HG03342 (cell line): ENCODE measurements at regions not wholly inside any gene's neighbourhood (a gene's known extent, or its start where the extent isn't known, plus 50 kb on each side); places are given as distances from the start of the nearest gene placed in this dataset.

Source experiments
- ATAC-seq: cut with Tn5 transposase; IDR thresholded peaks from one replicate; pipeline ENCODE4 v1.9.1; 2021; ENCODE audit warnings: mild to moderate bottlenecking, moderate library complexity; ENCODE audit not compliant: unreplicated experiment

DNA sequence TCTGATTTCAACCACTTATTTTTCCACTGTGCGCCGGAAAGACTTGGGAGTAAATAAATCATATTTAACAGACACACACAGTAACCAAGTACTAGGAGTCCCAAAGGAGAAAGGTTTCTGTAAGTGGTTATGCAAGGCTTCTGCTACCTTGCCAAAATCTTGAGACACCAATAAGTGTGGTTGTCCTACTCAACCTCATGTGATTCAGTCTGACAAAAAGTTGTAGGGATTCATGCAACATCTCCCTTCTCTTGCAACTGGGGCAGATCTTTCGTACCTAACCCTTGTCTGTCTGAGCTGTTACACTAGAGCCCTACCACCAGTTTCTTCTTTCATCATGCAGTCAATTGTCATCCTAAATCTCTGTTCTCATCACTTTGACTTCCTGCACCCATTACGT lies 69.9 kb upstream of the NUDT7 start:
- ATAC-seq: no peak

DNA sequence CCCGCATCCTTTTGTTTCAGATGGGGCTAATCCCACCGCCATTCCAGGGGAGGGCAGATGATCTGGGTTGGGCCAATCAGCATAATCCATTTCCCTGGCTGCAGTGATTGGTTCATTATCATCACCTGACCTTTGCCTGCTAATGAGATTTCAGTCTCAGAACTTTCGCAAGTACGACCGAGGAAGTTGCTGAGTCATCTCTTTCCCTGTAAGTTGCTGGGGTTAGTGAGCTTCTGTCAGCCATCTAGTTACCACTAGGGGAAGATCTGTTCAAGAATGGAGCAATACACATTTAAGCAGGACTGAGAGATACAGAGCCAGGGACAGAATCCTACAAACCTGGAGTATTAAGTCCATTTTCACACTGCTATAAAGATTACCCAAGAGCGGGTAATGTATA lies 65.3 kb upstream of the NUDT7 start:
- ATAC-seq: no peak

DNA sequence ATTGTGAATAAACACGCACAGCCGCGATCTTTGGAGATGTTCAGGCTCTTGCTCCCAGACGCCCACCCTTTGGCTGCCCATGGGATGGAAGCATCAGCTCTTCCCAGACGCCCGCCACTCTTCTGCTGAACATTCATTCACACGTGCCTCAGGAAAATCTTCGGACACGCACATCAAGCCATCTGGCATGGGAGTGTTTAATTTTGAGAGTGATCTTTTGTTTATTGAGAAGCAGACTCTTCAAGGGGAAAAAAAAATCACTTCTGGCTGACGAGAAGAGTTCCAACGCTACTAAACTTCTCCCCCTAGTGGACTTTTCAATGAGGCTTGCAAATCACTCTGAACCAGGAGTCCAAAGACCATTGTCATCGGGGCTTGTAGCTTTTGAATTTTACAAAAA lies 62.0 kb upstream of the NUDT7 start:
- ATAC-seq: no peak

DNA sequence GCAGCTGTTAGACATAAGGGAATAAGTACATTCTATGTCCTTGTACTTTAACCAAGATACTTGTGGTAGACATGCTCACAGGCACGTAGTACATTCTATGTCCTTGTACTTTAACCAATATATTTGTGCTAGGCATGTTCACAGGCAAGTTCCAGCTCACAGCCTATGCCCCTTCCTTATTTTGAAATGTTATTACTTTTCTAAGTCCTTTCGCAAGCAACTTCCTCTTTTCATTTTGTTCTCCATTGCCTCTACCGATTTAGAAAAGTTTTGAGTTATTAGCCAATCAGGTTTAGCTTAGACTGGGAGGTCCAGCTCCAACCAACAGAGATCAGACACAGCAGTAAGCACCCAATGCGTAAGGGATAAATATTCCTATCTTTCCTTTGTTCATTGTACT lies 60.1 kb upstream of the NUDT7 start:
- no peak for ATAC-seq

DNA sequence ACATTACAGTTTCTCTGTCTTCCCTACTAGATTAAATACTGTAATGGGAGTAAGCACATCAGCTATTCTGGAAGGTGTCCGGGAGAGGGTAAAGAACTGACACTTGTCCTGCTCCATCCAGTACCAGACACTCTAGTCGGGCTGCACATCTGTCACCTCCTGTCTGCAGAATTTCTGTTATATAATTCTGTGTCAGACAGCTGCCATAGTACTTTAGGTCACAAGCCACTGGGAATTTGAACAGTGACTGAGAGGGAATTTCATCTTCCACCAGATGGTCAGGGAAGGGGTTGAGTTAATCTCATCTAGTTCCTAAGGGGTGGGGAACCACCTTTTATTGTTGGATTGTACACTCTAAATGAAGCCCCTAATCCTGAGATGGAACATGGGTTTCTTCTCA lies 58.6 kb upstream of the NUDT7 start:
- ATAC-seq: no peak

GRCh38 chr16:77666771-77667170 lies 55.5 kb upstream of the NUDT7 start:
- no peak for ATAC-seq

- ATAC-seq: no peak
These were observed 54.1 kb upstream of the NUDT7 start for GRCh38 chr16:77668201-77668600.

DNA sequence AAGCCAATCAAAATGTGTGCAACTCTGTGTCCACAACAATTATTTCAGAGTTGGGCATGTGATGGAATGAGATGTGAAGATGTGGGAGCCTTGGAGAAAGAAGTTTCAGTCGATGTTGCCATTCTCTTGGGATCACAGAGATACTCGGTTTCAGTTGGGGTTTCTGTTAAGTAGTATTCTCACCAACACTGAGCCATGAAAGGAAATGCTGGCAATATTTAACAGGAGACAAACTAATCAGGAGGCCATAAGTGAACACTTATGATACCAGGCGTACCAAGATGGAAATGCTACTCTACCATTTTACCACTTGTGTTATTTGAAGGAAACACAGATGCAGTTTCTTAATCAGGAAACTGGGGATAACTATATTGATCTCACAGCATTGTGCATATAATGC lies 53.3 kb upstream of the NUDT7 start:
- no peak for ATAC-seq
